H1 (cell line): ENCODE measurements at regions not wholly inside any gene's neighbourhood (a gene's known extent, or its start where the extent isn't known, plus 50 kb on each side); places are given as distances from the start of the nearest gene placed in this dataset.

ENCODE experiments used
- CTCF ChIA-PET: fragments of 300-600 bp; sonication (Branson Sonifier 250); formaldehyde crosslinking; loops from one replicate; lab custom pipeline; 2021; ENCODE audit not compliant: partially characterized antibody; lab: Charles Lee
- POLR2A ChIA-PET: fragments of 300-600 bp; sonication (Branson Sonifier 250); formaldehyde crosslinking; loops from one replicate; lab custom pipeline; 2021; ENCODE audit warnings: inconsistent platforms; ENCODE audit not compliant: partially characterized antibody; lab: Charles Lee
- DNase-seq, 2 experiments: peaks; one replicate each; pipeline versions ENCODE4 v3.0.0 to v3.0.0-alpha.2; 2010 to 2022; ENCODE audit warnings: low spot score in 2 of 2, low read depth in 1 of 2, mixed read lengths in 1 of 2
- FAIRE-seq: peaks from 2 replicates; lab custom pipeline; 2011; peaks lifted over from hg19 to GRCh38; lab: Jason Lieb, UNC
- H2AFZ ChIP-seq: 2 replicates; pipeline ENCODE4 v1.8.1; 2012; ENCODE audit warnings: low read length, inconsistent platforms
- H2AK5ac ChIP-seq: 2 replicates; pipeline ENCODE4 v1.6.1; 2013; ENCODE audit warnings: low read depth, low read length
- H2BK120ac ChIP-seq: replicated peaks from 2 replicates; pipeline ENCODE3; 2013; ENCODE audit warnings: low read depth, low read length, inconsistent platforms
- H2BK12ac ChIP-seq: 2 replicates; pipeline ENCODE4 v1.6.1; 2013; ENCODE audit warnings: low read depth, low read length
- H2BK15ac ChIP-seq: 2 replicates; pipeline ENCODE4 v1.6.1; 2013; ENCODE audit warnings: low read length
- H2BK20ac ChIP-seq: 2 replicates; pipeline ENCODE4 v1.6.1; 2013; ENCODE audit warnings: low read length
- H2BK5ac ChIP-seq: 2 replicates; pipeline ENCODE4 v1.6.1; 2013; ENCODE audit warnings: low read depth, low read length
- H3K14ac ChIP-seq: 2 replicates; pipeline ENCODE4 v1.6.1; 2013; ENCODE audit warnings: inconsistent platforms; ENCODE audit not compliant: insufficient read length
- H3K18ac ChIP-seq: 2 replicates; pipeline ENCODE4 v1.6.1; 2013; ENCODE audit warnings: low read length; ENCODE audit errors: extremely low read depth
- H3K23ac ChIP-seq: 2 replicates; pipeline ENCODE4 v1.6.1; 2013; ENCODE audit warnings: inconsistent platforms; ENCODE audit not compliant: insufficient read length
- H3K23me2 ChIP-seq: 2 replicates; pipeline ENCODE4 v1.6.1; 2013; ENCODE audit warnings: low read depth, low read length
- H3K27ac ChIP-seq: 2 replicates; pipeline ENCODE4 v1.6.1; 2011; ENCODE audit warnings: low read depth, low read length, inconsistent platforms
- H3K27me3 ChIP-seq, 4 experiments: replicated peaks in 1 of 4; 1 replicate in 1 of 4; 2 replicates in 3 of 4; pipeline versions ENCODE4 v1.6.1 to v1.8.1; 2011 to 2013; ENCODE audit warnings: low read length in 3 of 4, mild to moderate bottlenecking in 3 of 4, inconsistent platforms in 2 of 4, mixed read lengths in 2 of 4, moderate library complexity in 1 of 4; ENCODE audit not compliant: control insufficient read depth in 3 of 4, insufficient read depth in 3 of 4; ENCODE audit errors: extremely low read depth in 1 of 4
- H3K36me3 ChIP-seq, 4 experiments: 2 replicates each; pipeline versions ENCODE4 v1.6.1 to v1.8.1; 2011 to 2013; ENCODE audit warnings: mild to moderate bottlenecking in 4 of 4, low read length in 3 of 4, moderate library complexity in 2 of 4, control low read depth in 1 of 4, inconsistent platforms in 1 of 4; ENCODE audit not compliant: insufficient read depth in 4 of 4, control insufficient read depth in 2 of 4
- H3K4ac ChIP-seq: replicated peaks from 2 replicates; pipeline ENCODE3; 2013; ENCODE audit warnings: low read length, low read depth, mixed read lengths, inconsistent platforms; ENCODE audit not compliant: insufficient read length
- H3K4me1 ChIP-seq, 4 experiments: replicated peaks in 1 of 4; 1 replicate in 1 of 4; 2 replicates in 3 of 4; pipeline versions ENCODE4 v1.6.1 to v1.8.1; 2011 to 2013; ENCODE audit warnings: low read length in 3 of 4, inconsistent platforms in 2 of 4, mixed read lengths in 1 of 4; ENCODE audit not compliant: insufficient read depth in 4 of 4, control insufficient read depth in 3 of 4
- H3K4me2 ChIP-seq, 2 experiments: 2 replicates each; pipeline versions ENCODE4 v1.6.1 to v1.8.1; 2011 to 2013; ENCODE audit warnings: low read depth in 2 of 2, low read length in 2 of 2, control low read depth in 1 of 2, inconsistent platforms in 1 of 2, mild to moderate bottlenecking in 1 of 2; ENCODE audit not compliant: insufficient read depth in 1 of 2
- H3K4me3 ChIP-seq, 4 experiments: fragments of 200-600, 300-600 bp in 1 of 4; sonication (generic), shearing (Covaris generic), sonication (Bioruptor Twin) in 1 of 4; 2 replicates each; pipeline versions ENCODE4 v1.5.1 to v1.8.1; 2011 to 2016; ENCODE audit warnings: low read length in 4 of 4, low read depth in 3 of 4, control low read depth in 2 of 4, inconsistent platforms in 2 of 4, mild to moderate bottlenecking in 2 of 4, mixed read lengths in 1 of 4, moderate library complexity in 1 of 4; ENCODE audit not compliant: insufficient read depth in 2 of 4; ENCODE audit errors: extremely low read depth in 1 of 4
- H3K56ac ChIP-seq: replicated peaks from 2 replicates; pipeline ENCODE3; 2013; ENCODE audit warnings: low read depth, mild to moderate bottlenecking, mixed read lengths, low read length, inconsistent platforms; ENCODE audit not compliant: insufficient read length
- H3K79me1 ChIP-seq: 2 replicates; pipeline ENCODE4 v1.6.1; 2013; ENCODE audit warnings: low read depth, low read length, control low read depth
- H3K79me2 ChIP-seq, 2 experiments: 2 replicates each; pipeline versions ENCODE4 v1.6.1 to v1.8.1; 2012 to 2013; ENCODE audit warnings: low read length in 2 of 2, mild to moderate bottlenecking in 2 of 2, inconsistent platforms in 1 of 2; ENCODE audit not compliant: insufficient read depth in 2 of 2, control insufficient read depth in 1 of 2
- H3K9ac ChIP-seq, 4 experiments: replicated peaks in 1 of 4; 1 replicate in 1 of 4; 2 replicates in 3 of 4; pipeline versions ENCODE4 v1.6.1 to v1.8.1; 2011 to 2013; ENCODE audit warnings: low read depth in 3 of 4, low read length in 3 of 4, control low read depth in 2 of 4, mild to moderate bottlenecking in 2 of 4, moderate library complexity in 2 of 4, inconsistent platforms in 1 of 4; ENCODE audit errors: extremely low read depth in 1 of 4
- H3K9me3 ChIP-seq, 2 experiments: 2 replicates each; pipeline versions ENCODE4 v1.6.1 to v1.8.1; 2012 to 2013; ENCODE audit warnings: mild to moderate bottlenecking in 2 of 2, moderate library complexity in 2 of 2, control low read depth in 1 of 2, inconsistent platforms in 1 of 2, low read depth in 1 of 2, low read length in 1 of 2, mixed read lengths in 1 of 2; ENCODE audit not compliant: insufficient read depth in 2 of 2
- H4K20me1 ChIP-seq, 2 experiments: replicated peaks in 1 of 2; 2 replicates each; pipeline versions ENCODE3 to v1.8.1; 2011 to 2013; ENCODE audit warnings: inconsistent platforms in 2 of 2, low read length in 2 of 2, mild to moderate bottlenecking in 1 of 2; ENCODE audit not compliant: insufficient read depth in 2 of 2, control insufficient read depth in 1 of 2
- H4K5ac ChIP-seq: 2 replicates; pipeline ENCODE4 v1.6.1; 2013; ENCODE audit warnings: low read length, low read depth, mixed read lengths, inconsistent platforms; ENCODE audit not compliant: insufficient read length
- H4K8ac ChIP-seq: 2 replicates; pipeline ENCODE4 v1.8.0; 2013; ENCODE audit warnings: mild to moderate bottlenecking, moderate library complexity, low read length, inconsistent platforms; ENCODE audit not compliant: insufficient read depth; ENCODE audit errors: extremely low read depth
- H4K91ac ChIP-seq: replicated peaks from 2 replicates; pipeline ENCODE3; 2013; ENCODE audit warnings: low read length, mixed read lengths, inconsistent platforms; ENCODE audit not compliant: insufficient read length
- CBX8 ChIP-seq: fragments of 300-800, 300-1000 bp; sonication (generic); IDR thresholded peaks from 2 replicates; pipeline ENCODE4 v1.7.1; 2016; ENCODE audit warnings: low read depth, low read length, borderline replicate concordance
- CEBPB ChIP-seq: IDR thresholded peaks from 2 replicates; pipeline ENCODE4 v1.6.1; 2012; ENCODE audit warnings: low read depth, low read length
- CHD2 ChIP-seq: IDR thresholded peaks from 2 replicates; pipeline ENCODE4 v1.6.1; 2012; ENCODE audit warnings: low read length, improper control_type of control experiment
- GTF2F1 ChIP-seq: IDR thresholded peaks from 2 replicates; pipeline ENCODE4 v1.6.1; 2012; ENCODE audit warnings: low read depth, low read length, improper control_type of control experiment, borderline replicate concordance
- HDAC2 ChIP-seq, 2 experiments: fragments of 300-600 bp in 1 of 2; sonication (generic) in 1 of 2; IDR thresholded peaks; 2 replicates each; pipeline ENCODE4 v1.6.1; 2011 to 2012; ENCODE audit warnings: low read depth in 2 of 2, low read length in 2 of 2, mild to moderate bottlenecking in 2 of 2, moderate library complexity in 2 of 2, borderline replicate concordance in 1 of 2, inconsistent platforms in 1 of 2
- KDM4A ChIP-seq: IDR thresholded peaks from one replicate; pipeline ENCODE4 v1.7.1; 2012; ENCODE audit warnings: low read depth, mild to moderate bottlenecking, moderate library complexity, low read length, inconsistent platforms; ENCODE audit not compliant: severe bottlenecking
- RBBP5 ChIP-seq: IDR thresholded peaks from 2 replicates; pipeline ENCODE4 v1.7.1; 2012; ENCODE audit warnings: low read depth, mild to moderate bottlenecking, inconsistent platforms, low read length, moderate library complexity, borderline replicate concordance
- RXRA ChIP-seq: IDR thresholded peaks from 2 replicates; pipeline ENCODE4 v1.6.1; 2011; ENCODE audit warnings: low read depth, mild to moderate bottlenecking, low read length, moderate library complexity; ENCODE audit not compliant: insufficient read depth
- SP2 ChIP-seq: IDR thresholded peaks from 2 replicates; pipeline ENCODE4 v1.6.1; 2012; ENCODE audit warnings: mild to moderate bottlenecking, low read length, inconsistent platforms
- TAF7 ChIP-seq: optimal IDR thresholded peaks from 2 replicates; pipeline ENCODE3; 2011; ENCODE audit warnings: low read depth, mild to moderate bottlenecking, inconsistent platforms, low read length, moderate library complexity, borderline replicate concordance
- TCF12 ChIP-seq: IDR thresholded peaks from 2 replicates; pipeline ENCODE4 v1.6.1; 2011; ENCODE audit warnings: low read depth, mild to moderate bottlenecking, low read length
- YY1 ChIP-seq: IDR thresholded peaks from 2 replicates; pipeline ENCODE4 v1.6.1; 2011; ENCODE audit warnings: low read depth, mild to moderate bottlenecking, low read length
- whole genome bisulfite sequencing, 2 experiments: shearing (Covaris generic) in 1 of 2; methylation state at CpG; one replicate each; pipeline versions ENCODE4 v1.1.6 to v1.1.7; 2013 to 2015; ENCODE audit warnings: low lambda C conversion rate in 2 of 2, mixed read lengths in 2 of 2, inconsistent platforms in 1 of 2, low coverage in 1 of 2, missing lambda C conversion rate in 1 of 2; ENCODE audit not compliant: insufficient replicate concordance in 2 of 2, insufficient coverage in 1 of 2, insufficient read length in 1 of 2; ENCODE audit errors: extremely low coverage in 1 of 2, missing lambda C conversion rate in 1 of 2; 5-methylcytosine and 5-hydroxymethylcytosine counted together
- TF ChIP-seq, protein P1 (sequence below), 3 experiments: IDR thresholded peaks; 1 replicate in 2 of 3; 2 replicates in 1 of 3; pipeline versions ENCODE4 v1.5.1 to v1.6.1; 2011; ENCODE audit warnings: low read length in 3 of 3, mild to moderate bottlenecking in 3 of 3, inconsistent platforms in 2 of 3, low read depth in 1 of 3, moderate library complexity in 1 of 3; ENCODE audit not compliant: insufficient read depth in 1 of 3; ENCODE audit errors: control extremely low read depth in 1 of 3

DNA sequence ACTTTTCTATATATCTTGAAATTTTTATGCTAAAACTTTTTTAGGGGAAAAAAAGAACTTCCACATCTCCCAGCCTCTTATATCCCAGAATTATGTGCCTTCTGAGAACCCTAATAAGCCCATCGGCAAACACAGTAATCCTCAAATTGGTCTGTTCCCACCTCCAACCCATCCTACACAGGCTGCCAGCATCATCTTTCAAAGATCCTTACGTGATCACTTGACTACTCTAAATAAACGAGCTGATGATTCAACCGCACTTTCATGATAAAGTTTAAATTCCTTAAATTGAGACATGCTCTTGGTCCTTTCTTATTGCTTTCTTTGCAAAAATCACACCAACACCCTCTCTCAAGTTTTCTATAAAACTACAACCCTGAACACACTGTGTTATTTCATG is 52.5 kb downstream of the MPP7 start:
- Histone ChIP-seq H2BK15ac (no peak overlapping the region), H2BK12ac (no peak overlapping the region), H3K18ac (no peak overlapping the region), H4K8ac (no peak overlapping the region), H3K23ac (no peak overlapping the region), H3K27ac (no peak overlapping the region), H3K23me2 (no peaks in the 10 kb centered on the region), H3K56ac (no peak overlapping the region), H2AK5ac (no peak overlapping the region), H3K79me2 (no peaks in the 10 kb centered on the region), H2BK5ac (no peak overlapping the region), H2BK20ac (no peak overlapping the region), H3K14ac (no peak overlapping the region), H4K91ac (no peak overlapping the region), H2AFZ (no peak overlapping the region), H3K4me2 (no peak overlapping the region), H3K4me3 (no peak overlapping the region), H3K9ac (no peak overlapping the region), H4K20me1 (no peaks in the 10 kb centered on the region), H3K27me3 (no peaks in the 10 kb centered on the region), H3K4ac (no peak overlapping the region), H3K36me3 (no peaks in the 10 kb centered on the region), H3K9me3 (no peaks in the 10 kb centered on the region), H2BK120ac (no peak overlapping the region), H4K5ac (no peak overlapping the region), H3K79me1 (no peaks in the 10 kb centered on the region), H3K4me1 (no peaks in the 10 kb centered on the region)
- 86% methylated on average over 4 of the region's 4 CpGs; no CpG with 5 or more reads in 1 of the 2 experiments for WGBS, 2 experiments
- ChIA-PET POLR2A (no interaction called here), CTCF (interaction anchor here (0.8 to 10.2 kb wide), 6 partner anchors 9 to 466 kb away, joined by 3 to 88 read pairs (median 4); no protein-coding TSS in a partner anchor)
- no peak for DNase-seq
- FAIRE-seq = no peak
- no peak for TF ChIP-seq HDAC2 (IDR thresholded peaks at IDR 0.05; ENCODE audit: borderline replicate concordance in 1 of 2, low read depth in 2 of 2, low read length in 2 of 2)
- no peak for TF ChIP-seq TAF7
- no peak for TF ChIP-seq CEBPB
- no peak for TF ChIP-seq KDM4A
- TF ChIP-seq SP2 = no peak
- TF ChIP-seq CHD2 = no peak
- TF ChIP-seq GTF2F1 = no peak
- TF ChIP-seq TCF12 = no peak
- no peak for TF ChIP-seq CBX8
- TF ChIP-seq YY1 = no peak
- TF ChIP-seq, protein P1, sequence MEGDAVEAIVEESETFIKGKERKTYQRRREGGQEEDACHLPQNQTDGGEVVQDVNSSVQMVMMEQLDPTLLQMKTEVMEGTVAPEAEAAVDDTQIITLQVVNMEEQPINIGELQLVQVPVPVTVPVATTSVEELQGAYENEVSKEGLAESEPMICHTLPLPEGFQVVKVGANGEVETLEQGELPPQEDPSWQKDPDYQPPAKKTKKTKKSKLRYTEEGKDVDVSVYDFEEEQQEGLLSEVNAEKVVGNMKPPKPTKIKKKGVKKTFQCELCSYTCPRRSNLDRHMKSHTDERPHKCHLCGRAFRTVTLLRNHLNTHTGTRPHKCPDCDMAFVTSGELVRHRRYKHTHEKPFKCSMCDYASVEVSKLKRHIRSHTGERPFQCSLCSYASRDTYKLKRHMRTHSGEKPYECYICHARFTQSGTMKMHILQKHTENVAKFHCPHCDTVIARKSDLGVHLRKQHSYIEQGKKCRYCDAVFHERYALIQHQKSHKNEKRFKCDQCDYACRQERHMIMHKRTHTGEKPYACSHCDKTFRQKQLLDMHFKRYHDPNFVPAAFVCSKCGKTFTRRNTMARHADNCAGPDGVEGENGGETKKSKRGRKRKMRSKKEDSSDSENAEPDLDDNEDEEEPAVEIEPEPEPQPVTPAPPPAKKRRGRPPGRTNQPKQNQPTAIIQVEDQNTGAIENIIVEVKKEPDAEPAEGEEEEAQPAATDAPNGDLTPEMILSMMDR (IDR thresholded peaks at IDR 0.05; ENCODE audit: control extremely low read depth in 1 of 3, insufficient read depth in 1 of 3, low read depth in 1 of 3, low read length in 3 of 3) = no peak
- TF ChIP-seq RXRA = no peak
- no peak for TF ChIP-seq RBBP5
